IMR-90 (cell line): ENCODE measurements at regions not wholly inside any gene's neighbourhood (a gene's known extent, or its start where the extent isn't known, plus 50 kb on each side); places are given as distances from the start of the nearest gene placed in this dataset.

Experiments used
- ATAC-seq: fragments of 200-7000 bp; cut with Tn5 transposase; 2 replicates; pipeline ENCODE4 v1.9.1; 2020; ENCODE audit warnings: low read depth, mild to moderate bottlenecking, moderate library complexity
- BruUV-seq: library from RNA; stranded (reverse); fragments of 400-500 nt; replicated peaks from 2 replicates; lab custom pipeline; 2021; lab: Mats Ljungman, UMichigan
- CTCF ChIA-PET: fragments of 300-600 bp; formaldehyde crosslinking; extraction: SDS; loops from one replicate; lab custom pipeline; 2021; ENCODE audit warnings: antibody characterized with exemption; lab: Yijun Ruan, JAX
- POLR2A ChIA-PET: fragments of 300-600 bp; sonication (Branson Sonifier 250); formaldehyde crosslinking; loops from one replicate; lab custom pipeline; 2022; ENCODE audit warnings: antibody characterized with exemption; ENCODE audit not compliant: unreplicated experiment; lab: Charles Lee
- DNase-seq: peaks from one replicate; pipeline ENCODE4 v3.0.0; 2013
- H2AFZ ChIP-seq: replicated peaks from 2 replicates; pipeline ENCODE3; 2013; ENCODE audit warnings: low read length, mild to moderate bottlenecking; ENCODE audit not compliant: poor library complexity
- H2AK5ac ChIP-seq: 2 replicates; pipeline ENCODE4 v1.6.1; 2013; ENCODE audit warnings: low read depth, low read length, inconsistent platforms
- H2AK9ac ChIP-seq: replicated peaks from 2 replicates; pipeline ENCODE3; 2013; ENCODE audit warnings: mild to moderate bottlenecking, low read depth, low read length, moderate library complexity; ENCODE audit not compliant: poor library complexity
- H2BK120ac ChIP-seq: 2 replicates; pipeline ENCODE4 v1.6.1; 2013; ENCODE audit warnings: low read depth, low read length, inconsistent platforms
- H2BK15ac ChIP-seq: 3 replicates; pipeline ENCODE4 v1.6.1; 2013; ENCODE audit warnings: low read depth, low read length, inconsistent platforms
- H2BK20ac ChIP-seq: 2 replicates; pipeline ENCODE4 v1.6.1; 2013; ENCODE audit warnings: low read depth, mild to moderate bottlenecking, inconsistent platforms, low read length, moderate library complexity
- H2BK5ac ChIP-seq: 2 replicates; pipeline ENCODE4 v1.6.1; 2013; ENCODE audit warnings: mild to moderate bottlenecking, low read depth, low read length, inconsistent platforms; ENCODE audit not compliant: poor library complexity, severe bottlenecking
- H3K14ac ChIP-seq: replicated peaks from 2 replicates; pipeline ENCODE4 v1.6.1; 2013; ENCODE audit warnings: low read depth, low read length, inconsistent platforms
- H3K18ac ChIP-seq: 2 replicates; pipeline ENCODE4 v1.6.1; 2013; ENCODE audit warnings: low read depth, low read length, control low read depth
- H3K23ac ChIP-seq: 2 replicates; pipeline ENCODE4 v1.6.1; 2013; ENCODE audit warnings: low read depth, low read length, inconsistent platforms
- H3K27ac ChIP-seq: 2 replicates; pipeline ENCODE4 v1.5.1; 2013; ENCODE audit warnings: mild to moderate bottlenecking, control low read depth, low read length; ENCODE audit not compliant: insufficient read depth
- H3K27me3 ChIP-seq: 2 replicates; pipeline ENCODE4 v1.6.1; 2013; ENCODE audit warnings: low read length; ENCODE audit not compliant: control insufficient read depth, insufficient read depth
- H3K36me3 ChIP-seq: 2 replicates; pipeline ENCODE4 v1.6.1; 2013; ENCODE audit warnings: low read length, mixed read lengths; ENCODE audit not compliant: control insufficient read depth, insufficient read depth
- H3K4ac ChIP-seq: 2 replicates; pipeline ENCODE4 v1.6.1; 2013; ENCODE audit warnings: low read depth, low read length, inconsistent platforms
- H3K4me1 ChIP-seq: 2 replicates; pipeline ENCODE4 v1.6.1; 2013; ENCODE audit warnings: low read length, mixed read lengths; ENCODE audit not compliant: control insufficient read depth, insufficient read depth
- H3K4me2 ChIP-seq: 2 replicates; pipeline ENCODE4 v1.6.1; 2013; ENCODE audit warnings: low read depth, mild to moderate bottlenecking, control low read depth, low read length, moderate library complexity
- H3K4me3 ChIP-seq: 2 replicates; pipeline ENCODE4 v1.5.1; 2013; ENCODE audit warnings: low read depth, mild to moderate bottlenecking, control low read depth, low read length, moderate library complexity; ENCODE audit not compliant: insufficient read depth
- H3K56ac ChIP-seq: 2 replicates; pipeline ENCODE4 v1.6.1; 2013; ENCODE audit warnings: low read length, inconsistent platforms; ENCODE audit not compliant: insufficient read depth; ENCODE audit errors: extremely low read depth
- H3K79me1 ChIP-seq, 2 experiments: 2 replicates each; pipeline ENCODE4 v1.6.1; 2013; ENCODE audit warnings: low read length in 2 of 2, inconsistent platforms in 1 of 2, low read depth in 1 of 2
- H3K9ac ChIP-seq: 2 replicates; pipeline ENCODE4 v1.6.1; 2013; ENCODE audit warnings: low read depth, low read length, control low read depth
- H3K9me1 ChIP-seq: 2 replicates; pipeline ENCODE4 v1.6.1; 2013; ENCODE audit warnings: low read length, inconsistent platforms; ENCODE audit not compliant: insufficient read depth
- H3K9me3 ChIP-seq: 2 replicates; pipeline ENCODE4 v1.6.1; 2013; ENCODE audit warnings: low read length; ENCODE audit not compliant: control insufficient read depth, insufficient read depth
- H4K20me1 ChIP-seq: 2 replicates; pipeline ENCODE4 v1.6.1; 2013; ENCODE audit warnings: low read length, inconsistent platforms; ENCODE audit not compliant: insufficient read depth
- H4K5ac ChIP-seq: 2 replicates; pipeline ENCODE4 v1.6.1; 2013; ENCODE audit warnings: mild to moderate bottlenecking, low read depth, low read length, control low read depth
- H4K8ac ChIP-seq, 2 experiments: 2 replicates each; pipeline ENCODE4 v1.6.1; 2013; ENCODE audit warnings: low read depth in 2 of 2, low read length in 2 of 2, control low read depth in 1 of 2, inconsistent platforms in 1 of 2
- H4K91ac ChIP-seq: 2 replicates; pipeline ENCODE4 v1.6.1; 2013; ENCODE audit warnings: low read depth, low read length, inconsistent platforms; ENCODE audit not compliant: insufficient read depth
- CEBPB ChIP-seq: IDR thresholded peaks from 2 replicates; pipeline ENCODE4 v1.6.1; 2012; ENCODE audit warnings: low read depth, low read length, improper control_type of control experiment
- MAFK ChIP-seq: IDR thresholded peaks from 2 replicates; pipeline ENCODE4 v1.6.1; 2012; ENCODE audit warnings: low read depth, low read length, improper control_type of control experiment
- MAZ ChIP-seq: IDR thresholded peaks from 2 replicates; pipeline ENCODE4 v1.6.1; 2012; ENCODE audit warnings: low read depth, mild to moderate bottlenecking, low read length, improper control_type of control experiment, moderate library complexity, borderline replicate concordance
- MXI1 ChIP-seq: IDR thresholded peaks from 2 replicates; pipeline ENCODE4 v1.6.1; 2012; ENCODE audit warnings: low read depth, mild to moderate bottlenecking, low read length, moderate library complexity, borderline replicate concordance
- RAD21 ChIP-seq: IDR thresholded peaks from 2 replicates; pipeline ENCODE4 v1.6.1; 2012; ENCODE audit warnings: low read length, improper control_type of control experiment
- RCOR1 ChIP-seq: IDR thresholded peaks from 2 replicates; pipeline ENCODE4 v1.6.1; 2012; ENCODE audit warnings: mild to moderate bottlenecking, low read length, improper control_type of control experiment; ENCODE audit not compliant: insufficient replicate concordance
- SMC3 ChIP-seq: fragments of 150-350 bp; IDR thresholded peaks from 2 replicates; pipeline ENCODE4 v1.6.1; 2016; ENCODE audit warnings: low read depth, mild to moderate bottlenecking, antibody characterized with exemption, low read length, moderate library complexity
- USF2 ChIP-seq: fragments of 150-350 bp; IDR thresholded peaks from 2 replicates; pipeline ENCODE4 v1.6.1; 2017; ENCODE audit warnings: mild to moderate bottlenecking, antibody characterized with exemption, low read length, low read depth
- WGBS, 2 experiments: methylation state at CpG; one replicate each; pipeline versions ENCODE4 v1.1.5 to v1.1.7; 2013; ENCODE audit warnings: missing lambda C conversion rate in 2 of 2; ENCODE audit not compliant: insufficient read length in 1 of 2; ENCODE audit errors: extremely low coverage in 2 of 2; 5-methylcytosine and 5-hydroxymethylcytosine counted together
- dilution Hi-C: fragments of 300-500 bp; cut with HindIII; formaldehyde crosslinking; loops from one replicate; pipeline ENCODE4 v1.14.3; 2018; ENCODE audit warnings: low sequenced_read_pairs; ENCODE audit not compliant: unreplicated experiment
- in situ Hi-C: fragments of 300-500 bp; cut with MboI; formaldehyde crosslinking; loops from 3 replicates; pipeline ENCODE4 v1.14.3; 2019; ENCODE audit warnings: low sequenced_read_pairs, inconsistent platforms, mixed read lengths
- intact Hi-C: fragments of 100-400 bp; cut with micrococcal nuclease; formaldehyde crosslinking; loops from 2 replicates; pipeline ENCODE4 v1.10.0; 2022

GRCh38 chr11:56842814-56843794, 94.6 kb upstream of the OR9G4 start:
- intact Hi-C loops, result loop anchor here (5.0 to 10.0 kb wide), 3 partner anchors 289 to 612 kb away; no protein-coding TSS in a partner anchor
- H3K56ac ChIP-seq, result no peak overlapping the region

More at GRCh38 chr11:56842814-56843794, 94.6 kb upstream of the OR9G4 start:
- WGBS, 2 experiments, result no CpG with 5 or more reads among the region's 5 CpGs
- Histone ChIP-seq H3K9ac (no peak overlapping the region), H3K36me3 (no peaks in the 10 kb centered on the region), H3K27me3 (no peaks in the 10 kb centered on the region), H3K4me1 (no peaks in the 10 kb centered on the region), H2BK5ac (no peak overlapping the region), H2BK120ac (no peak overlapping the region), H3K14ac (no peak overlapping the region), H3K27ac (no peak overlapping the region), H3K4me3 (no peak overlapping the region), H2AFZ (no peak overlapping the region), H3K9me3 (no peaks in the 10 kb centered on the region), H2AK9ac (no peak overlapping the region), H3K79me1 (no peaks in the 10 kb centered on the region), H2BK20ac (no peak overlapping the region), H2BK15ac (no peak overlapping the region), H2AK5ac (no peak overlapping the region), H4K20me1 (no peaks in the 10 kb centered on the region), H4K5ac (no peak overlapping the region), H3K4me2 (no peak overlapping the region), H3K23ac (no peak overlapping the region), H3K18ac (no peak overlapping the region), H3K9me1 (no peaks in the 10 kb centered on the region), H4K8ac (no peak overlapping the region), H3K4ac (no peak overlapping the region), H4K91ac (no peak overlapping the region)
- no peak for ATAC-seq
- in situ Hi-C loops, result loop anchor here (5.0 to 25.0 kb wide), 3 partner anchors 409 to 669 kb away; partner anchors contain the start of gene SLC43A1
- POLR2A ChIA-PET, result no interaction called here
- no TSS peak for BruUV-seq
- dilution Hi-C loops, result no loop called here
- TF ChIP-seq MAFK (no peak), MXI1 (no peak), RCOR1 (no peak), SMC3 (no peak), RAD21 (no peak), CEBPB (no peak), USF2 (no peak), MAZ (no peak)
- CTCF ChIA-PET, result interaction anchor here (7.1 kb wide), 1 partner anchor 407 kb away, joined by 67 read pairs; no protein-coding TSS in a partner anchor
- no peak for DNase-seq
